ENCODE measurements at regions not wholly inside any gene's neighbourhood (a gene's known extent, or its start where the extent isn't known, plus 50 kb on each side); places are given as distances from the start of the nearest gene placed in this dataset.

DNA sequence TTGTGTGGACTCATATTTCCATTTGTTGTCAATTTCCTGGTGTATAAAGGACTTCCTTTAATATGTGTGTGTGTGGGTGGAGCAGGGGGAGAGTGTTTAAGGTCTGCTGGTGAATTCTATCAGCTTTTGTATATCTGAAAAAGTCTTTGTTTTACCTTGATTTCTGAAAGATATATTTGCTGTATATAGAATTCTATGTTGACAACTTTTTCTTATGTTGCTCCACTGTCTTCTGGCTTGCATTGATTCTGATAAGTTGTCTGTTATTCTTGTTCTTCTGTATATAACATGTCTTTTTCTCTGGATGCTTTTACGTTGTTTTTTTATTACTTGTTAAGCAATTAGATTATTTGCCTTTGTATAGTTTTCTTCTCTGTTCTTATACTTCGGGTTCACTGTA lies 90.0 kb upstream of the CEP162 start:
- Histone ChIP-seq H3K36me3 (ENCODE audit: control insufficient read depth, insufficient read depth, low read length) (no peaks in the 10 kb centered on the region), H3K4me2 (ENCODE audit: insufficient read depth, low read length) (no peak overlapping the region), H4K20me1 (replicated peaks; ENCODE audit: control insufficient read depth, insufficient read depth, low read length) (no peaks in the 10 kb centered on the region), H2AFZ (ENCODE audit: low read depth, low read length) (no peak overlapping the region), H3K9me1 (ENCODE audit: control insufficient read depth, insufficient read depth, low read length) (no peaks in the 10 kb centered on the region), H3K9ac (ENCODE audit: insufficient read depth in 1 of 2, low read depth in 2 of 2, low read length in 2 of 2) (no peak overlapping the region), H3K79me2 (ENCODE audit: control insufficient read depth, insufficient read depth, low read length) (no peaks in the 10 kb centered on the region), H3K27me3 (ENCODE audit: control insufficient read depth in 2 of 2, insufficient read depth in 2 of 2, low read length in 2 of 2) (no peaks in the 10 kb centered on the region), H3K9me3 (replicated peaks; ENCODE audit: control insufficient read depth, insufficient read depth, low read depth, low read length) (no peaks in the 10 kb centered on the region), H3K4me3 (no peak overlapping the region), H3K27ac (ENCODE audit: extremely low read depth, low read depth, low read length) (no peak overlapping the region), H3K4me1 (replicated peaks in 1 of 2; ENCODE audit: control insufficient read depth in 2 of 2, insufficient read depth in 2 of 2, low read length in 2 of 2) (no peaks in the 10 kb centered on the region; a peak in 1 of 5 replicates)
- CTCF ChIA-PET (ENCODE audit: low intra/inter-chr PET ratio), result no interaction called here
- intact Hi-C loops (cut with micrococcal nuclease), result no loop called here
- TF ChIP-seq ZBTB17 (CRISPR knock-in tag; IDR thresholded peaks at IDR 0.05) (no peak), CCNT2 (IDR thresholded peaks at IDR 0.05; ENCODE audit: borderline replicate concordance, extremely low read depth, insufficient read length, low read depth, low read length) (no peak), BRF1 (IDR thresholded peaks at IDR 0.05; ENCODE audit: borderline replicate concordance, extremely low read depth, insufficient read length) (no peak), MED1 (CRISPR knock-in tag; IDR thresholded peaks at IDR 0.05; ENCODE audit: borderline replicate concordance) (no peak)
- TF ChIP-seq, protein P1, sequence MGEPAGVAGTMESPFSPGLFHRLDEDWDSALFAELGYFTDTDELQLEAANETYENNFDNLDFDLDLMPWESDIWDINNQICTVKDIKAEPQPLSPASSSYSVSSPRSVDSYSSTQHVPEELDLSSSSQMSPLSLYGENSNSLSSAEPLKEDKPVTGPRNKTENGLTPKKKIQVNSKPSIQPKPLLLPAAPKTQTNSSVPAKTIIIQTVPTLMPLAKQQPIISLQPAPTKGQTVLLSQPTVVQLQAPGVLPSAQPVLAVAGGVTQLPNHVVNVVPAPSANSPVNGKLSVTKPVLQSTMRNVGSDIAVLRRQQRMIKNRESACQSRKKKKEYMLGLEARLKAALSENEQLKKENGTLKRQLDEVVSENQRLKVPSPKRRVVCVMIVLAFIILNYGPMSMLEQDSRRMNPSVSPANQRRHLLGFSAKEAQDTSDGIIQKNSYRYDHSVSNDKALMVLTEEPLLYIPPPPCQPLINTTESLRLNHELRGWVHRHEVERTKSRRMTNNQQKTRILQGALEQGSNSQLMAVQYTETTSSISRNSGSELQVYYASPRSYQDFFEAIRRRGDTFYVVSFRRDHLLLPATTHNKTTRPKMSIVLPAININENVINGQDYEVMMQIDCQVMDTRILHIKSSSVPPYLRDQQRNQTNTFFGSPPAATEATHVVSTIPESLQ (CRISPR knock-in tag; IDR thresholded peaks at IDR 0.05), result no peak
- in situ Hi-C loops (cut with MboI), result no loop called here
- BruUV-seq (replicated peaks), result no TSS peak
- POLR2A ChIA-PET, result no interaction called here
- DNase-seq (ENCODE audit: extremely low read depth in 1 of 4, low spot score in 3 of 4), result no peak
- ATAC-seq, result no peak
- FAIRE-seq, result no peak
- WGBS (ENCODE audit: insufficient coverage, low coverage, missing lambda C conversion rate), result 5% methylated on average over 2 of the region's 2 CpGs

Data from K562 (cell line).